CD4-positive, alpha-beta memory T cell (primary cell): ENCODE measurements at regions not wholly inside any gene's neighbourhood (a gene's known extent, or its start where the extent isn't known, plus 50 kb on each side); places are given as distances from the start of the nearest gene placed in this dataset.

Source experiments
- CTCF ChIA-PET: fragments of 350-600 bp; sonication (Branson Sonifier 250); formaldehyde crosslinking; loops from one replicate; lab custom pipeline; 2021; ENCODE audit warnings: inconsistent platforms; ENCODE audit not compliant: partially characterized antibody; lab: Charles Lee
- POLR2A ChIA-PET: fragments of 350-600 bp; sonication (Branson Sonifier 250); formaldehyde crosslinking; loops from one replicate; lab custom pipeline; 2021; ENCODE audit not compliant: partially characterized antibody; lab: Charles Lee
- DNase-seq, 5 donors: peaks; one replicate each; pipeline versions ENCODE4 v3.0.0 to v3.0.0-alpha.2; 2020 to 2022; ENCODE audit warnings: mixed read lengths in 1 of 5
- H3K27ac ChIP-seq: one replicate; pipeline ENCODE4 v1.7.0; 2013; ENCODE audit warnings: low read depth, low read length
- H3K27me3 ChIP-seq: 2 replicates; pipeline ENCODE4 v1.7.0; 2013; ENCODE audit warnings: mild to moderate bottlenecking, low read length, moderate library complexity; ENCODE audit not compliant: insufficient read depth
- H3K36me3 ChIP-seq: 2 replicates; pipeline ENCODE4 v1.7.0; 2013; ENCODE audit warnings: mild to moderate bottlenecking, low read length, moderate library complexity; ENCODE audit not compliant: insufficient read depth
- H3K4me1 ChIP-seq: 2 replicates; pipeline ENCODE4 v1.7.0; 2013; ENCODE audit warnings: mild to moderate bottlenecking, low read length, moderate library complexity; ENCODE audit not compliant: insufficient read depth
- H3K4me3 ChIP-seq, 2 donors: one replicate each; pipeline ENCODE4 v1.7.0; 2013; ENCODE audit warnings: low read length in 2 of 2, mild to moderate bottlenecking in 1 of 2
- H3K9me3 ChIP-seq, 2 donors: one replicate each; pipeline ENCODE4 v1.7.0; 2013; ENCODE audit warnings: low read length in 2 of 2, control low read depth in 1 of 2; ENCODE audit not compliant: control insufficient read depth in 1 of 2
- H3K27ac Mint-ChIP-seq, 7 donors: one replicate each; pipeline ENCODE4 v1.8.0; 2020 to 2021; ENCODE audit warnings: mixed read lengths in 7 of 7, mild to moderate bottlenecking in 6 of 7, inconsistent platforms in 3 of 7, moderate library complexity in 3 of 7
- H3K27me3 Mint-ChIP-seq, 2 donors: one replicate each; pipeline ENCODE4 v1.8.0; 2020 to 2021; ENCODE audit warnings: mixed read lengths in 2 of 2
- H3K36me3 Mint-ChIP-seq, 2 donors: one replicate each; pipeline ENCODE4 v1.8.0; 2020 to 2021; ENCODE audit warnings: mixed read lengths in 2 of 2, inconsistent platforms in 1 of 2, mild to moderate bottlenecking in 1 of 2
- H3K4me1 Mint-ChIP-seq, 4 donors: one replicate each; pipeline ENCODE4 v1.8.0; 2020 to 2021; ENCODE audit warnings: mixed read lengths in 4 of 4, mild to moderate bottlenecking in 1 of 4
- H3K4me3 Mint-ChIP-seq, 8 donors: one replicate each; pipeline ENCODE4 v1.8.0; 2020 to 2021; ENCODE audit warnings: mixed read lengths in 8 of 8, mild to moderate bottlenecking in 7 of 8, moderate library complexity in 6 of 8, inconsistent platforms in 3 of 8
- H3K9me3 Mint-ChIP-seq, 8 donors: one replicate each; pipeline ENCODE4 v1.8.0; 2020 to 2021; ENCODE audit warnings: mixed read lengths in 8 of 8, mild to moderate bottlenecking in 5 of 8, inconsistent platforms in 3 of 8, moderate library complexity in 1 of 8
- intact Hi-C: fragments of 100-400 bp; cut with micrococcal nuclease; formaldehyde crosslinking; loops from one replicate; pipeline ENCODE4 v1.15.1; 2023

- H3K27ac ChIP-seq = no peak overlapping the region
- H3K9me3 Mint-ChIP-seq = peaks cover 0 to 7% (median 5%) of the 10 kb centered on the region in 8 donors
- H3K27ac Mint-ChIP-seq = no peak overlapping the region
- ChIA-PET POLR2A (no interaction called here), CTCF (no interaction called here)
- H3K9me3 ChIP-seq = no peaks in the 10 kb centered on the region
- H3K4me3 ChIP-seq = no peak overlapping the region
- no peaks in the 10 kb centered on the region for H3K27me3 ChIP-seq
- no peaks in the 10 kb centered on the region for H3K27me3 Mint-ChIP-seq
- no peak overlapping the region for H3K4me3 Mint-ChIP-seq
- intact Hi-C loops = no loop called here
- DNase-seq = no peak
- H3K4me1 Mint-ChIP-seq = no peaks in the 10 kb centered on the region
- H3K36me3 ChIP-seq = no peaks in the 10 kb centered on the region
- no peaks in the 10 kb centered on the region for H3K36me3 Mint-ChIP-seq
- H3K4me1 ChIP-seq = no peaks in the 10 kb centered on the region
These were observed 473.4 kb upstream of the GNPDA2 start for GRCh38 chr4:45199736-45200135.

GRCh38 chr4:45188501-45188900 lies 462.1 kb upstream of the GNPDA2 start:
- no peak for DNase-seq
- ChIA-PET CTCF (no interaction called here), POLR2A (no interaction called here)
- no peaks in the 10 kb centered on the region for H3K27me3 ChIP-seq
- Mint-ChIP-seq H3K4me1 (no peaks in the 10 kb centered on the region), H3K4me3 (no peak overlapping the region), H3K27me3 (no peaks in the 10 kb centered on the region), H3K27ac (no peak overlapping the region), H3K9me3 (peaks cover 0 to 7% (median 3%) of the 10 kb centered on the region in 8 donors), H3K36me3 (no peaks in the 10 kb centered on the region)
- no peaks in the 10 kb centered on the region for H3K9me3 ChIP-seq
- intact Hi-C loops = no loop called here
- no peak overlapping the region for H3K27ac ChIP-seq
- no peak overlapping the region for H3K4me3 ChIP-seq
- no peaks in the 10 kb centered on the region for H3K4me1 ChIP-seq
- no peaks in the 10 kb centered on the region for H3K36me3 ChIP-seq

- H3K4me3 ChIP-seq = no peak overlapping the region
These were observed 459.9 kb upstream of the GNPDA2 start for GRCh38 chr4:45186249-45186648.

GRCh38 chr4:45183905-45184304 lies 457.5 kb upstream of the GNPDA2 start:
- Histone ChIP-seq H3K27ac (no peak overlapping the region), H3K36me3 (no peaks in the 10 kb centered on the region), H3K4me1 (no peaks in the 10 kb centered on the region), H3K4me3 (no peak overlapping the region), H3K27me3 (no peaks in the 10 kb centered on the region), H3K9me3 (no peaks in the 10 kb centered on the region)
- peaks cover 0 to 7% (median 4%) of the 10 kb centered on the region in 8 donors for H3K9me3 Mint-ChIP-seq
- no peaks in the 10 kb centered on the region for H3K36me3 Mint-ChIP-seq
- no peaks in the 10 kb centered on the region for H3K27me3 Mint-ChIP-seq
- intact Hi-C loops = no loop called here
- no peak overlapping the region for H3K4me3 Mint-ChIP-seq
- H3K4me1 Mint-ChIP-seq = no peaks in the 10 kb centered on the region
- CTCF ChIA-PET = no interaction called here
- no peak for DNase-seq
- POLR2A ChIA-PET = no interaction called here
- H3K27ac Mint-ChIP-seq = no peak overlapping the region

More at GRCh38 chr4:45186249-45186648, 459.9 kb upstream of the GNPDA2 start:
- H3K36me3 ChIP-seq = no peaks in the 10 kb centered on the region
- Mint-ChIP-seq H3K4me3 (no peak overlapping the region), H3K27me3 (no peaks in the 10 kb centered on the region), H3K9me3 (peaks cover 0 to 7% (median 4%) of the 10 kb centered on the region in 8 donors), H3K36me3 (no peaks in the 10 kb centered on the region), H3K4me1 (no peaks in the 10 kb centered on the region), H3K27ac (no peak overlapping the region)
- ChIA-PET CTCF (no interaction called here), POLR2A (no interaction called here)
- intact Hi-C loops = no loop called here
- no peaks in the 10 kb centered on the region for H3K4me1 ChIP-seq
- no peaks in the 10 kb centered on the region for H3K27me3 ChIP-seq
- no peak for DNase-seq
- H3K27ac ChIP-seq = no peak overlapping the region
- H3K9me3 ChIP-seq = no peaks in the 10 kb centered on the region

GRCh38 chr4:45172636-45173035 lies 446.3 kb upstream of the GNPDA2 start:
- Histone ChIP-seq H3K27me3 (no peaks in the 10 kb centered on the region), H3K36me3 (no peaks in the 10 kb centered on the region), H3K27ac (no peak overlapping the region), H3K9me3 (no peaks in the 10 kb centered on the region), H3K4me3 (no peak overlapping the region), H3K4me1 (no peaks in the 10 kb centered on the region)
- Mint-ChIP-seq H3K27ac (no peak overlapping the region), H3K27me3 (peaks cover 0 to 2% of the 10 kb centered on the region in 2 donors), H3K9me3 (peaks cover 0 to 29% (median 17%) of the 10 kb centered on the region in 8 donors), H3K4me3 (no peak overlapping the region), H3K4me1 (no peaks in the 10 kb centered on the region), H3K36me3 (no peaks in the 10 kb centered on the region)
- DNase-seq = no peak
- ChIA-PET CTCF (interaction anchor here (1.6 kb wide), 1 partner anchor 78 kb away, joined by 4 read pairs; no protein-coding TSS in a partner anchor), POLR2A (no interaction called here)
- intact Hi-C loops = no loop called here

GRCh38 chr4:45160951-45161350 lies 434.6 kb upstream of the GNPDA2 start:
- intact Hi-C loops = no loop called here
- no peak for DNase-seq
- Mint-ChIP-seq H3K27me3 (no peaks in the 10 kb centered on the region), H3K27ac (no peak overlapping the region), H3K36me3 (no peaks in the 10 kb centered on the region), H3K9me3 (peaks cover 0 to 11% (median 3%) of the 10 kb centered on the region in 8 donors), H3K4me3 (no peak overlapping the region), H3K4me1 (no peaks in the 10 kb centered on the region)
- no peaks in the 10 kb centered on the region for H3K4me1 ChIP-seq
- CTCF ChIA-PET = no interaction called here
- POLR2A ChIA-PET = no interaction called here
- no peaks in the 10 kb centered on the region for H3K27me3 ChIP-seq
- H3K9me3 ChIP-seq = no peaks in the 10 kb centered on the region
- H3K4me3 ChIP-seq = no peak overlapping the region
- H3K27ac ChIP-seq = no peak overlapping the region
- H3K36me3 ChIP-seq = no peaks in the 10 kb centered on the region

- no peaks in the 10 kb centered on the region for H3K27me3 ChIP-seq
- H3K4me3 ChIP-seq = no peak overlapping the region
- H3K27me3 Mint-ChIP-seq = no peaks in the 10 kb centered on the region
- H3K36me3 ChIP-seq = no peaks in the 10 kb centered on the region
- no peak overlapping the region for H3K27ac Mint-ChIP-seq
- H3K4me3 Mint-ChIP-seq = no peak overlapping the region
- CTCF ChIA-PET = no interaction called here
- DNase-seq = no peak
- H3K4me1 Mint-ChIP-seq = no peaks in the 10 kb centered on the region
- no peaks in the 10 kb centered on the region for H3K4me1 ChIP-seq
- H3K36me3 Mint-ChIP-seq = no peaks in the 10 kb centered on the region
- intact Hi-C loops = no loop called here
- POLR2A ChIA-PET = no interaction called here
- H3K27ac ChIP-seq = no peak overlapping the region
- H3K9me3 ChIP-seq = no peaks in the 10 kb centered on the region
- peaks cover 0 to 10% (median 4%) of the 10 kb centered on the region in 8 donors for H3K9me3 Mint-ChIP-seq
These were observed 428.9 kb upstream of the GNPDA2 start for GRCh38 chr4:45155081-45155777.
